Glomerular visceral epithelial cell (primary cell): ENCODE measurements at regions not wholly inside any gene's neighbourhood (a gene's known extent, or its start where the extent isn't known, plus 50 kb on each side); places are given as distances from the start of the nearest gene placed in this dataset.
"Not testable (repeated sequence)": the region's sequence is repeated elsewhere in the genome, so short reads cannot be mapped to it uniquely, and the experiment has no call there.

Source experiments
- DNase-seq: peaks from one replicate; pipeline ENCODE4 v3.0.0-alpha.2; 2016; ENCODE audit errors: extremely low spot score

GRCh38 chr6:165794179-165794601 lies 131.1 kb upstream of the PDE10A start:
- DNase-seq = no peak

- DNase-seq = no peak
These were observed 130.3 kb upstream of the PDE10A start for GRCh38 chr6:165793287-165793825.

- DNase-seq = no peak
These were observed 128.9 kb upstream of the PDE10A start for GRCh38 chr6:165791876-165792437.

- no peak for DNase-seq
These were observed 128.3 kb upstream of the PDE10A start for GRCh38 chr6:165791306-165791705.

- no peak for DNase-seq
These were observed 119.8 kb upstream of the PDE10A start for GRCh38 chr6:165782812-165783211.

GRCh38 chr6:165782134-165782533 lies 119.1 kb upstream of the PDE10A start:
- DNase-seq = no peak

- DNase-seq = no peak
These were observed 114.6 kb upstream of the PDE10A start for GRCh38 chr6:165777680-165778079.

GRCh38 chr6:165776691-165777090 lies 113.7 kb upstream of the PDE10A start:
- DNase-seq = no peak

GRCh38 chr6:165775721-165776120 lies 112.7 kb upstream of the PDE10A start:
- no peak for DNase-seq

GRCh38 chr6:165774903-165775601 lies 112.0 kb upstream of the PDE10A start:
- no peak for DNase-seq

GRCh38 chr6:165770397-165771082 lies 107.5 kb upstream of the PDE10A start:
- DNase-seq = no peak

- DNase-seq = no peak
These were observed 106.8 kb upstream of the PDE10A start for GRCh38 chr6:165769884-165770283.

- no peak for DNase-seq
These were observed 106.4 kb upstream of the PDE10A start for GRCh38 chr6:165769401-165769800.

GRCh38 chr6:165768961-165769360 lies 105.9 kb upstream of the PDE10A start:
- DNase-seq = no peak

- peak; percentile 12 for DNase-seq
These were observed 104.2 kb upstream of the PDE10A start for GRCh38 chr6:165767228-165767627.

GRCh38 chr6:165766457-165766856 lies 103.4 kb upstream of the PDE10A start:
- DNase-seq = peak; percentile 12

- DNase-seq = no peak
These were observed 103.0 kb upstream of the PDE10A start for GRCh38 chr6:165766026-165766425.

GRCh38 chr6:165765256-165765655 lies 102.2 kb upstream of the PDE10A start:
- not testable (repeated sequence) for DNase-seq

GRCh38 chr6:165762876-165763275 lies 99.8 kb upstream of the PDE10A start:
- DNase-seq = no peak

GRCh38 chr6:165762125-165762524 lies 99.1 kb upstream of the PDE10A start:
- DNase-seq = no peak

GRCh38 chr6:165760803-165761185 lies 97.8 kb upstream of the PDE10A start:
- no peak for DNase-seq

- DNase-seq = no peak
These were observed 97.2 kb upstream of the PDE10A start for GRCh38 chr6:165760126-165760802.
